GM12892 (cell line): ENCODE measurements at regions not wholly inside any gene's neighbourhood (a gene's known extent, or its start where the extent isn't known, plus 50 kb on each side); places are given as distances from the start of the nearest gene placed in this dataset.

Experiments used
- POLR2A ChIP-seq: IDR thresholded peaks from 2 replicates; pipeline ENCODE4 v1.6.1; 2011; ENCODE audit warnings: low read depth, low read length, control low read depth
- POLR2AphosphoS5 ChIP-seq: IDR thresholded peaks from 2 replicates; pipeline ENCODE4 v1.6.1; 2011; ENCODE audit warnings: low read depth, low read length, control low read depth
- TAF1 ChIP-seq: IDR thresholded peaks from 2 replicates; pipeline ENCODE4 v1.6.1; 2011; ENCODE audit warnings: low read depth, mild to moderate bottlenecking, control low read depth, low read length, borderline replicate concordance

DNA sequence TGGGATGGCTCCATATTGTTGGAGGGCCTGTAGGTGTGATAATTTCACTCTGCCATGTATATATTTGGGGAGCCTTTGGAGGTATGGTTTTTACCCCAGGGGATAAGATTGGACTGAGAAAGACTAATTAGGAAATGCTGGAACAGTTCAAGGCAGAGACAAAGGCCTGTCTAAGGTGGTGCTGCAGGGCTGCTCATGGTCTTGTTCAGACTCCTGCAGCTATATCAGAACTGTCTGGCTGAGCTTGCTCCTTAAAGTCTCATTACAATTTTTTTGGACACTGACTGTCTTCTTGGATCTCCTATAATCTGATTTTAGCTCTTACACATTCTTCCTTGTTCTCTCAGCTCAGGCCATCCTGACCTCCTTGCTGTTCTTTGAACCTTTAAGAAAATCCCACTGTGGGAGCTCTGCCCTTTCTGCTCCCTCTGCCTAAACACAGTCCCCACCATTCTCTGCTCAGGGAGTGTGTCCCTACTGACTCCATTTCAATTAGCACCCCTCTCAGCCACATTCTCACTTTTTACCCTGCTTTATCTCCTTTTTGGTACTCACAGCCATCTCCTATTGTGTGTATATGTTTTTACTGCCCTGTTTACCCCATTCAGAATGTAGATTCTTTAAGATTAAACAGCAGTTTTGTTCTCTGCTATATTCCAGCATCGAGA lies 468.7 kb upstream of the FANCL start:
- no peak for TF ChIP-seq POLR2AphosphoS5
- TF ChIP-seq POLR2A = no peak
- no peak for TF ChIP-seq TAF1
